ENCODE measurements at regions not wholly inside any gene's neighbourhood (a gene's known extent, or its start where the extent isn't known, plus 50 kb on each side); places are given as distances from the start of the nearest gene placed in this dataset.

DNA sequence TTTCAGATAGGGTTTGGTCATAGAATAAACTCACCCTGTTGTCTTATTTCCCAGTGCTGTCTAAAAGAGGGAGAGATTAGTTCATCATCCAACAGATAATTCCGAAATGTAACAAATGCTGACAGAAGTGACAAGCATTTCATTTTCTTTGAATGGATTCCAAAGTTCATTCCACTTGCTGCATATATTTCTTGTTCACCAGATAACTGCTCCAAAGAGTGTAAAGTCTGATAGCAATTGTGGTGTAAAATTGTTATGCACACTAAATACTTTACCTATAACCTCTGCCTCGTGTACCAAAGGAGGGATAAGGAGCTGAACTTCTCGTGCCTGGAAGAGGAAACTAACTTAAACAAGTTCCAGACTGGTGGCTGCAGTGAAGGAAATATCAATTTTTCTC lies 290.0 kb upstream of the ADAMTSL1 start:
- no peak overlapping the region for H3K9ac ChIP-seq (ENCODE audit: low read depth, low read length, poor library complexity)
- H3K4me1 ChIP-seq (ENCODE audit: control insufficient read depth in 2 of 2, insufficient read depth in 1 of 2, low read depth in 1 of 2, low read length in 2 of 2): no peaks in the 10 kb centered on the region
- no peak overlapping the region for H2AK5ac ChIP-seq (ENCODE audit: low read depth, low read length)
- H2BK120ac ChIP-seq (ENCODE audit: low read depth, low read length): no peak overlapping the region
- H4K8ac ChIP-seq (ENCODE audit: low read depth, low read length): no peak overlapping the region
- no CpG with 5 or more reads among the region's 3 CpGs for WGBS, 2 donors (ENCODE audit: extremely low coverage in 2 of 2, insufficient read length in 2 of 2, insufficient replicate concordance in 1 of 2)
- no peak overlapping the region for H2BK12ac ChIP-seq (ENCODE audit: low read length)
- no peaks in the 10 kb centered on the region for H3K79me1 ChIP-seq (ENCODE audit: low read depth, low read length)
- H3K27me3 ChIP-seq (ENCODE audit: control insufficient read depth in 3 of 3, insufficient read depth in 3 of 3, low read depth in 1 of 3, low read length in 3 of 3): no peaks in the 10 kb centered on the region
- no peaks in the 10 kb centered on the region for H3K9me3 ChIP-seq (replicated peaks in 1 of 2; ENCODE audit: control insufficient read depth in 2 of 2, insufficient read depth in 1 of 2, low read depth in 1 of 2, low read length in 2 of 2)
- H3K18ac ChIP-seq (ENCODE audit: low read length): no peak overlapping the region
- no peak overlapping the region for H2BK5ac ChIP-seq (ENCODE audit: low read length)
- no peak overlapping the region for H3K27ac ChIP-seq (replicated peaks; ENCODE audit: low read length)
- no peak overlapping the region for H4K91ac ChIP-seq (ENCODE audit: low read depth, low read length, poor library complexity)
- no peak overlapping the region for H2AFZ ChIP-seq (ENCODE audit: low read length)
- no peak overlapping the region for H3K4ac ChIP-seq (ENCODE audit: low read length)
- no peaks in the 10 kb centered on the region for H3K36me3 ChIP-seq (replicated peaks in 1 of 2; ENCODE audit: control insufficient read depth in 2 of 2, insufficient read depth in 2 of 2, low read length in 2 of 2)
- H3K4me3 ChIP-seq (ENCODE audit: low read length in 2 of 2): no peak overlapping the region
- no peak overlapping the region for H2BK15ac ChIP-seq (ENCODE audit: low read length)
- no peak overlapping the region for H3K4me2 ChIP-seq (ENCODE audit: insufficient read depth, low read length, poor library complexity, severe bottlenecking)
- no peak for DNase-seq (ENCODE audit: low spot score)
- no peak overlapping the region for H3K14ac ChIP-seq (ENCODE audit: low read length)
- H3K23ac ChIP-seq (ENCODE audit: low read depth, low read length, poor library complexity): no peak overlapping the region

DNA sequence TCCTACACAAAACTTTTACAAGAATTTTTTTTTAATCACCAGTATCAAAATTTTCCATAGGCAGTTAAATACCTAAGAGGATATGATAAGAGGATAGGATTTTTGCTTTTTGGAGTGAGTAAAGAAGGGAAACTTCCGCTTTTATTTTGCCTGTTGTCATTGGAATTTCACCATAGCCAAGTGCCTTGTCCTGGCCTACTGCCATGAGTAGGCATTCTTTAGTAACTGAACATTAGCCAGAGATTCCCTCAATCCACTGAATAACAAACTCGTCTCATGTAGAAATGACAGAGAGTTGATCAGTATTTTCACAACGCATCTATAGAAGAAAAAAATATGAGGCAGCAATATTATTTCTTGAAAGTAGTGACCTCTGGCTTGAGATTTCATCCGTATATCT lies 289.6 kb upstream of the ADAMTSL1 start:
- no peaks in the 10 kb centered on the region for H3K79me1 ChIP-seq (ENCODE audit: low read depth, low read length)
- H2BK120ac ChIP-seq (ENCODE audit: low read depth, low read length): no peak overlapping the region
- no peak overlapping the region for H4K8ac ChIP-seq (ENCODE audit: low read depth, low read length)
- H3K4me1 ChIP-seq (ENCODE audit: control insufficient read depth in 2 of 2, insufficient read depth in 1 of 2, low read depth in 1 of 2, low read length in 2 of 2): no peaks in the 10 kb centered on the region
- no peak overlapping the region for H2AK5ac ChIP-seq (ENCODE audit: low read depth, low read length)
- H3K4me2 ChIP-seq (ENCODE audit: insufficient read depth, low read length, poor library complexity, severe bottlenecking): no peak overlapping the region
- no peak overlapping the region for H2AFZ ChIP-seq (ENCODE audit: low read length)
- H2BK15ac ChIP-seq (ENCODE audit: low read length): no peak overlapping the region
- H3K27me3 ChIP-seq (ENCODE audit: control insufficient read depth in 3 of 3, insufficient read depth in 3 of 3, low read depth in 1 of 3, low read length in 3 of 3): no peaks in the 10 kb centered on the region
- H2BK5ac ChIP-seq (ENCODE audit: low read length): no peak overlapping the region
- no peak overlapping the region for H3K23ac ChIP-seq (ENCODE audit: low read depth, low read length, poor library complexity)
- H4K91ac ChIP-seq (ENCODE audit: low read depth, low read length, poor library complexity): no peak overlapping the region
- no peak overlapping the region for H3K18ac ChIP-seq (ENCODE audit: low read length)
- DNase-seq (ENCODE audit: low spot score): no peak
- H3K9ac ChIP-seq (ENCODE audit: low read depth, low read length, poor library complexity): no peak overlapping the region
- no peaks in the 10 kb centered on the region for H3K9me3 ChIP-seq (replicated peaks in 1 of 2; ENCODE audit: control insufficient read depth in 2 of 2, insufficient read depth in 1 of 2, low read depth in 1 of 2, low read length in 2 of 2)
- H3K27ac ChIP-seq (replicated peaks; ENCODE audit: low read length): no peak overlapping the region
- no peak overlapping the region for H2BK12ac ChIP-seq (ENCODE audit: low read length)
- no peak overlapping the region for H3K14ac ChIP-seq (ENCODE audit: low read length)
- no peaks in the 10 kb centered on the region for H3K36me3 ChIP-seq (replicated peaks in 1 of 2; ENCODE audit: control insufficient read depth in 2 of 2, insufficient read depth in 2 of 2, low read length in 2 of 2)
- no CpG with 5 or more reads among the region's 4 CpGs for WGBS, 2 donors (ENCODE audit: extremely low coverage in 2 of 2, insufficient read length in 2 of 2, insufficient replicate concordance in 1 of 2)
- H3K4me3 ChIP-seq (ENCODE audit: low read length in 2 of 2): no peak overlapping the region
- H3K4ac ChIP-seq (ENCODE audit: low read length): no peak overlapping the region

GRCh38 chr9:18185196-18185595 lies 288.8 kb upstream of the ADAMTSL1 start:
- no peak overlapping the region for H3K18ac ChIP-seq (ENCODE audit: low read length)

GRCh38 chr9:18188971-18189370 lies 285.0 kb upstream of the ADAMTSL1 start:
- H3K79me1 ChIP-seq (ENCODE audit: low read depth, low read length): no peaks in the 10 kb centered on the region
- no peak overlapping the region for H3K4me2 ChIP-seq (ENCODE audit: insufficient read depth, low read length, poor library complexity, severe bottlenecking)
- H2BK5ac ChIP-seq (ENCODE audit: low read length): no peak overlapping the region
- DNase-seq (ENCODE audit: low spot score): no peak
- H3K9ac ChIP-seq (ENCODE audit: low read depth, low read length, poor library complexity): peak overlapping the region; percentile 31
- no peaks in the 10 kb centered on the region for H3K36me3 ChIP-seq (replicated peaks in 1 of 2; ENCODE audit: control insufficient read depth in 2 of 2, insufficient read depth in 2 of 2, low read length in 2 of 2)
- H3K27me3 ChIP-seq (ENCODE audit: control insufficient read depth in 3 of 3, insufficient read depth in 3 of 3, low read depth in 1 of 3, low read length in 3 of 3): no peaks in the 10 kb centered on the region
- no peak overlapping the region for H2BK120ac ChIP-seq (ENCODE audit: low read depth, low read length)
- H3K4ac ChIP-seq (ENCODE audit: low read length): no peak overlapping the region
- no peak overlapping the region for H2BK12ac ChIP-seq (ENCODE audit: low read length)
- no peak overlapping the region for H2AFZ ChIP-seq (ENCODE audit: low read length)
- no peaks in the 10 kb centered on the region for H3K4me1 ChIP-seq (ENCODE audit: control insufficient read depth in 2 of 2, insufficient read depth in 1 of 2, low read depth in 1 of 2, low read length in 2 of 2)
- H4K91ac ChIP-seq (ENCODE audit: low read depth, low read length, poor library complexity): no peak overlapping the region
- no peak overlapping the region for H3K23ac ChIP-seq (ENCODE audit: low read depth, low read length, poor library complexity)
- H4K8ac ChIP-seq (ENCODE audit: low read depth, low read length): no peak overlapping the region
- no peak overlapping the region for H2BK15ac ChIP-seq (ENCODE audit: low read length)
- WGBS, 2 donors (ENCODE audit: extremely low coverage in 2 of 2, insufficient read length in 2 of 2, insufficient replicate concordance in 1 of 2): no CpG with 5 or more reads among the region's 4 CpGs
- no peaks in the 10 kb centered on the region for H3K9me3 ChIP-seq (replicated peaks in 1 of 2; ENCODE audit: control insufficient read depth in 2 of 2, insufficient read depth in 1 of 2, low read depth in 1 of 2, low read length in 2 of 2)
- H3K4me3 ChIP-seq (ENCODE audit: low read length in 2 of 2): no peak overlapping the region
- H3K27ac ChIP-seq (replicated peaks; ENCODE audit: low read length): no peak overlapping the region
- no peak overlapping the region for H3K14ac ChIP-seq (ENCODE audit: low read length)
- no peak overlapping the region for H3K18ac ChIP-seq (ENCODE audit: low read length)
- no peak overlapping the region for H2AK5ac ChIP-seq (ENCODE audit: low read depth, low read length)

More at GRCh38 chr9:18185196-18185595, 288.8 kb upstream of the ADAMTSL1 start:
- WGBS, 2 donors (ENCODE audit: extremely low coverage in 2 of 2, insufficient read length in 2 of 2, insufficient replicate concordance in 1 of 2): no CpG with 5 or more reads among the region's 2 CpGs
- Histone ChIP-seq H3K9ac (ENCODE audit: low read depth, low read length, poor library complexity) (no peak overlapping the region), H3K9me3 (replicated peaks in 1 of 2; ENCODE audit: control insufficient read depth in 2 of 2, insufficient read depth in 1 of 2, low read depth in 1 of 2, low read length in 2 of 2) (no peaks in the 10 kb centered on the region), H3K4me2 (ENCODE audit: insufficient read depth, low read length, poor library complexity, severe bottlenecking) (no peak overlapping the region), H2BK120ac (ENCODE audit: low read depth, low read length) (no peak overlapping the region), H3K27ac (replicated peaks; ENCODE audit: low read length) (no peak overlapping the region), H4K91ac (ENCODE audit: low read depth, low read length, poor library complexity) (no peak overlapping the region), H3K4ac (ENCODE audit: low read length) (no peak overlapping the region), H3K4me1 (ENCODE audit: control insufficient read depth in 2 of 2, insufficient read depth in 1 of 2, low read depth in 1 of 2, low read length in 2 of 2) (no peaks in the 10 kb centered on the region), H3K36me3 (replicated peaks in 1 of 2; ENCODE audit: control insufficient read depth in 2 of 2, insufficient read depth in 2 of 2, low read length in 2 of 2) (no peaks in the 10 kb centered on the region), H2BK15ac (ENCODE audit: low read length) (no peak overlapping the region), H2AK5ac (ENCODE audit: low read depth, low read length) (no peak overlapping the region), H4K8ac (ENCODE audit: low read depth, low read length) (no peak overlapping the region), H2BK12ac (ENCODE audit: low read length) (no peak overlapping the region), H3K23ac (ENCODE audit: low read depth, low read length, poor library complexity) (no peak overlapping the region), H3K14ac (ENCODE audit: low read length) (no peak overlapping the region), H3K4me3 (ENCODE audit: low read length in 2 of 2) (no peak overlapping the region), H3K27me3 (ENCODE audit: control insufficient read depth in 3 of 3, insufficient read depth in 3 of 3, low read depth in 1 of 3, low read length in 3 of 3) (no peaks in the 10 kb centered on the region), H3K79me1 (ENCODE audit: low read depth, low read length) (no peaks in the 10 kb centered on the region), H2AFZ (ENCODE audit: low read length) (no peak overlapping the region), H2BK5ac (ENCODE audit: low read length) (no peak overlapping the region)
- no peak for DNase-seq (ENCODE audit: low spot score)
